Thyroid gland (tissue), 4 donors: ENCODE measurements at regions not wholly inside any gene's neighbourhood (a gene's known extent, or its start where the extent isn't known, plus 50 kb on each side); places are given as distances from the start of the nearest gene placed in this dataset.

Experiments
- DNase-seq, 2 donors: peaks; one replicate each; pipeline ENCODE4 v3.0.0-alpha.2; 2019
- H3K27ac ChIP-seq, 3 donors: fragments of 200-600 bp; sonication (generic); 1 replicate in 2 of 3; 2 replicates in 1 of 3; pipeline ENCODE4 v1.5.1; 2016 to 2019; ENCODE audit warnings: mild to moderate bottlenecking in 1 of 3, moderate library complexity in 1 of 3
- H3K27me3 ChIP-seq: fragments of 200-600 bp; sonication (generic); one replicate; pipeline ENCODE4 v1.5.1; 2019
- H3K36me3 ChIP-seq, 2 donors: fragments of 200-600 bp; sonication (generic); one replicate each; pipeline ENCODE4 v1.5.1; 2016 to 2019
- H3K4me1 ChIP-seq, 2 donors: fragments of 200-600 bp; sonication (generic); one replicate each; pipeline ENCODE4 v1.5.1; 2017 to 2019
- H3K4me3 ChIP-seq, 3 donors: fragments of 200-600 bp; sonication (generic); replicated peaks in 1 of 3; 1 replicate in 2 of 3; 2 replicates in 1 of 3; pipeline ENCODE4 v1.5.1; 2016; ENCODE audit warnings: mild to moderate bottlenecking in 1 of 3
- H3K9me3 ChIP-seq: fragments of 200-600 bp; sonication (generic); one replicate; pipeline ENCODE4 v1.5.1; 2017
- POLR2A ChIP-seq, 2 donors: fragments of 450-650 bp; IDR thresholded peaks; one replicate each; pipeline ENCODE4 v1.6.1; 2017; ENCODE audit warnings: antibody characterized with exemption in 2 of 2, mild to moderate bottlenecking in 2 of 2, moderate library complexity in 1 of 2
- WGBS, 2 donors: methylation state at CpG; one replicate each; pipeline ENCODE4 v1.1.5; 2017; 5-methylcytosine and 5-hydroxymethylcytosine counted together
- intact Hi-C: fragments of 100-400 bp; cut with DNase I; formaldehyde crosslinking; loops from one replicate; pipeline ENCODE4 v1.15.1; 2023
- TF ChIP-seq, protein P1 (sequence below), 6 experiments: fragments of 200-600 bp in 3 of 6; fragments of 450-650 bp in 3 of 6; sonication (generic) in 3 of 6; IDR thresholded peaks; one replicate each; pipeline ENCODE4 v1.5.1; 2016 to 2019; ENCODE audit warnings: antibody characterized with exemption in 6 of 6, mild to moderate bottlenecking in 2 of 6, inconsistent platforms in 1 of 6, moderate library complexity in 1 of 6

DNA sequence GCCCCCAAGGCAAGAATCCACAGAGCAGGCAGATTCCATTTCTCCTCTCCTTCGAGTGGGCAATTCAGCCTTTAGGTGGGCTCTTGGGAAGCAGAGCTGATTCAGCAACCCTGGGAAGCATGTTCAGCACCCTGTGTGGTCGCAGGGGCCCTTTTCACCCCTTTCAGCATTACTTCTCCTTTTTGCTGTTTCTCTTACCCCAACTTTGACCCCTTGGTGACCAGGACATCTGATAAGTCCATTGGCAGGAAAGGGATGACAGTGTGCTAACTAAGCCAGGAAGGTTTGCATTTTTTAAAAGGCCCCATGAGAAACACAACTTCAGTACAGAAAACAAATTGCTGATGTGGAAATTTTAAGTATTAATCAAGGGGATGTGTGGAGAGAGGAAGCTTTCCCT is 283.7 kb upstream of the NRP1 start:
- no peak for DNase-seq
- no peaks in the 10 kb centered on the region for H3K9me3 ChIP-seq
- H3K36me3 ChIP-seq: no peaks in the 10 kb centered on the region
- intact Hi-C loops: no loop called here
- 75 to 76% methylated on average over 2 of the region's 2 CpGs for WGBS, 2 donors
- TF ChIP-seq, protein P1, sequence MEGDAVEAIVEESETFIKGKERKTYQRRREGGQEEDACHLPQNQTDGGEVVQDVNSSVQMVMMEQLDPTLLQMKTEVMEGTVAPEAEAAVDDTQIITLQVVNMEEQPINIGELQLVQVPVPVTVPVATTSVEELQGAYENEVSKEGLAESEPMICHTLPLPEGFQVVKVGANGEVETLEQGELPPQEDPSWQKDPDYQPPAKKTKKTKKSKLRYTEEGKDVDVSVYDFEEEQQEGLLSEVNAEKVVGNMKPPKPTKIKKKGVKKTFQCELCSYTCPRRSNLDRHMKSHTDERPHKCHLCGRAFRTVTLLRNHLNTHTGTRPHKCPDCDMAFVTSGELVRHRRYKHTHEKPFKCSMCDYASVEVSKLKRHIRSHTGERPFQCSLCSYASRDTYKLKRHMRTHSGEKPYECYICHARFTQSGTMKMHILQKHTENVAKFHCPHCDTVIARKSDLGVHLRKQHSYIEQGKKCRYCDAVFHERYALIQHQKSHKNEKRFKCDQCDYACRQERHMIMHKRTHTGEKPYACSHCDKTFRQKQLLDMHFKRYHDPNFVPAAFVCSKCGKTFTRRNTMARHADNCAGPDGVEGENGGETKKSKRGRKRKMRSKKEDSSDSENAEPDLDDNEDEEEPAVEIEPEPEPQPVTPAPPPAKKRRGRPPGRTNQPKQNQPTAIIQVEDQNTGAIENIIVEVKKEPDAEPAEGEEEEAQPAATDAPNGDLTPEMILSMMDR (IDR thresholded peaks at IDR 0.05): no peak
- no peak for TF ChIP-seq POLR2A (IDR thresholded peaks at IDR 0.05)
- H3K4me3 ChIP-seq: no peak overlapping the region
- no peaks in the 10 kb centered on the region for H3K27me3 ChIP-seq
- H3K27ac ChIP-seq: no peak overlapping the region
- H3K4me1 ChIP-seq: no peaks in the 10 kb centered on the region

DNA sequence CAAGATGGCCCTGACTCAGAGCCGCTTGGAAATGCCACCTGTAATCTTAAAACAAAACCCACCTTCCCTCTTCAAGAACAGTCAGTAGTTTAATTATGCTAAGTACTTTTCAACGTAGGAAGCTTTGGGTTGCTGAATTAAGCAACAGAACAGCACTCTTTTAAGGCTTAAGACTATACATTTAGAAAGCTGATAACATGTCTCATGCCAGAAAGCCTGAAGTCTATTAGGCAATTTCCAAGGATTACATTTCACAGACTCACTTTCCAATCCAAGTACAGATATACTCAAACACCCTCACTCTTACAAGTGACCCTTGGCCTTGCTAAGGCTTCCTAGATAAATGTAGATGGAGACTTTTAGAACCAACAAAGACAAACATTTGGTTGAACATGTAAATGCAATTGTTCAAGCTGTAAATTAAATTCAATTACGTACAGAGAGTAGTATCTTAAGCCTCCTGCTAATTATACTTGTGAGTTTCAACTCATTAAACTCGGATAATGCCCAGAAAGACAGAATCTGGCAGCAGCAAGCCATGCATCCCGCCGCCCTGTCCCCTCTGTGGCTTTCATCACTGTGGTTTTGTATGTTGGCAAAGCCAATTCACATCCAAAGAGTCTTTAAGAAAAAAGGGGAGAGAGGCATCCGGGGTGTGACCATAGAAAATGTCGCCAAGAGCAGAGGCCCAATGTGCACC is 283.1 kb upstream of the NRP1 start:
- no peak for DNase-seq
- H3K36me3 ChIP-seq: no peaks in the 10 kb centered on the region
- no peaks in the 10 kb centered on the region for H3K9me3 ChIP-seq
- WGBS, 2 donors: 83 to 86% methylated on average over 8 of the region's 8 CpGs
- intact Hi-C loops: no loop called here
- H3K4me3 ChIP-seq: no peak overlapping the region
- no peak for TF ChIP-seq POLR2A (IDR thresholded peaks at IDR 0.05)
- TF ChIP-seq, protein P1 (IDR thresholded peaks at IDR 0.05): no peak
- no peak overlapping the region for H3K27ac ChIP-seq
- no peaks in the 10 kb centered on the region for H3K4me1 ChIP-seq
- H3K27me3 ChIP-seq: no peaks in the 10 kb centered on the region

DNA sequence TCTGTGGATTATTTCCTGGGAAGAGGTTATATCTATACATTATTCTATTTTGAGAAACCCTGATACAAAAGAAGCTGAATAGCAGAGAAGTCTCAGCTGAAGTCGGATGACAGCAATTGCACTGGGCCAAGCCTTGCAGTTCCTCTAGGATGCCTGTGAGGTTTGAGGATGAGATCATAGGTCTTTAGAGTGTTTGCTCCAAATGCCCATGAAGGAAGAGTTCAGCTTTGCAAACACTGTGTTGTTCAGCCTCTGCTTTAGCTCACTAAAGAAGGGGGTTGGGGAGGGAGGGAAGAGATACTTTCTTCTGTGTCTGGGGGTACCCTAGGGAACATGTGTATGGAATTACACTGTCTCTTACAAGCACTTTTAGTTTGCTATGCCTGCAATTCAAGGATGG is 282.5 kb upstream of the NRP1 start:
- no peaks in the 10 kb centered on the region for H3K9me3 ChIP-seq
- no peaks in the 10 kb centered on the region for H3K36me3 ChIP-seq
- H3K27ac ChIP-seq: no peak overlapping the region
- intact Hi-C loops: no loop called here
- 67 to 81% methylated on average over 1 of the region's 1 CpG for WGBS, 2 donors
- no peaks in the 10 kb centered on the region for H3K4me1 ChIP-seq
- DNase-seq: no peak
- H3K4me3 ChIP-seq: no peak overlapping the region
- H3K27me3 ChIP-seq: no peaks in the 10 kb centered on the region
- TF ChIP-seq POLR2A (IDR thresholded peaks at IDR 0.05): no peak
- TF ChIP-seq, protein P1 (IDR thresholded peaks at IDR 0.05): no peak

DNA sequence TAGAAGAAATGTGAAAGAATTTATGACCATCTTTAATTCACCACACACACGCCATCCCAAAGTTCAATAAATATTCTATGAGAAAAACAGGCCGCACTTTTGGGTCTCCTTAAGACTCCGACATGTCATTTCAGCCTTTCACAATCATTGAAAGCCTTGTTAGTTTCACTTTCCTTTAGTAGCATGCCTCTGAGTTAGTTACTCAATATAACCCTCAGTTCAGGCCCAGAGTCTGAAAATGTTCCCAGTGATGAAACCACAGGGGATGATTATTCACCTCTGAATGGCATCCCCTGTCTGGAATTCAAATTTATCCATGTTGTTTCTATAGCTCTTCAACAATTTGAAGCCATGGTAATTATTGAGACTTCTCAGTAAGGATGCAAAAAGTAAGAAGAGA is 278.1 kb upstream of the NRP1 start:
- H3K9me3 ChIP-seq: no peaks in the 10 kb centered on the region
- H3K27ac ChIP-seq: peak overlapping the region in 1 of 3 donors; percentile 14
- WGBS, 2 donors: 73 to 89% methylated on average over 3 of the region's 3 CpGs
- no peak for DNase-seq
- H3K27me3 ChIP-seq: no peaks in the 10 kb centered on the region
- H3K36me3 ChIP-seq: no peaks in the 10 kb centered on the region
- no peak overlapping the region for H3K4me3 ChIP-seq
- TF ChIP-seq, protein P1 (IDR thresholded peaks at IDR 0.05): no peak
- TF ChIP-seq POLR2A (IDR thresholded peaks at IDR 0.05): no peak
- intact Hi-C loops: no loop called here
- no peaks in the 10 kb centered on the region for H3K4me1 ChIP-seq

DNA sequence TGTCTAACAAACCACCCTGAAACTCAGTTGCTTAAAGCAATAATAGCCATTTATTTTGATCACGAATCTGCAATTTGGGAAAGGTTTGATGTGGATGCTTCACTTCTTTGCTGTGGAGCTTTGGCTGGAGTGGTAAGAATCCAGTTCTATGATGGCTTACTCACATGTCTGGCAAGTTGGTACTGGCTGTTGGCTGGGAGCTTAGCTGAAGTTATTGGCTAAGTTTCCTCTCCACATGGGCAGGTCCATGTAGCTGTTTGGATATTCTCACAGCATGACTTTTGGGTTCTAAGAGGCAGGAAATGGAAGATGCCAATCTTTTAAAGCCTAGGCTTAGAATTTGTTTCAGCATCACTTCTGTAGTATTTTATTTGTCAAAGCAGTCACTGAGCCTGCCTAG is 277.6 kb upstream of the NRP1 start:
- WGBS, 2 donors: 88 to 96% methylated on average over 1 of the region's 1 CpG
- peak overlapping the region in 1 of 3 donors; percentile 14 for H3K27ac ChIP-seq

More for the DNA sequence above, 277.6 kb upstream of the NRP1 start:
- intact Hi-C loops: no loop called here
- TF ChIP-seq POLR2A (IDR thresholded peaks at IDR 0.05): no peak
- TF ChIP-seq, protein P1 (IDR thresholded peaks at IDR 0.05): no peak
- Histone ChIP-seq H3K4me3 (no peak overlapping the region), H3K27me3 (no peaks in the 10 kb centered on the region), H3K4me1 (no peaks in the 10 kb centered on the region), H3K9me3 (no peaks in the 10 kb centered on the region), H3K36me3 (no peaks in the 10 kb centered on the region)
- DNase-seq: no peak
